ENCODE measurements at regions not wholly inside any gene's neighbourhood (a gene's known extent, or its start where the extent isn't known, plus 50 kb on each side); places are given as distances from the start of the nearest gene placed in this dataset.

GRCh38 chr1:38266197-38266520 lies 219.6 kb upstream of the POU3F1 start:
- no peak for TF ChIP-seq CTCF (IDR thresholded peaks at IDR 0.05; ENCODE audit: insufficient read depth, missing control alignments)
- no peak for FAIRE-seq

GRCh38 chr1:38265293-38266196 lies 219.0 kb upstream of the POU3F1 start:
- TF ChIP-seq CTCF (IDR thresholded peaks at IDR 0.05; ENCODE audit: insufficient read depth, missing control alignments): no peak
- FAIRE-seq (no peak), DNase-seq (ENCODE audit: insufficient read length, low spot score) (no peak)

More at GRCh38 chr1:38266197-38266520, 219.6 kb upstream of the POU3F1 start:
- no peak for DNase-seq (ENCODE audit: insufficient read length, low spot score)

- TF ChIP-seq CTCF (IDR thresholded peaks at IDR 0.05; ENCODE audit: insufficient read depth, missing control alignments): no peak
- FAIRE-seq (no peak), DNase-seq (ENCODE audit: insufficient read length, low spot score) (no peak)
These were observed 216.8 kb upstream of the POU3F1 start for GRCh38 chr1:38263438-38263837.

GRCh38 chr1:38261574-38261973 lies 215.0 kb upstream of the POU3F1 start:
- FAIRE-seq (no peak), DNase-seq (ENCODE audit: insufficient read length, low spot score) (no peak)
- TF ChIP-seq CTCF (IDR thresholded peaks at IDR 0.05; ENCODE audit: insufficient read depth, missing control alignments): no peak

GRCh38 chr1:38258085-38258627 lies 211.6 kb upstream of the POU3F1 start:
- no peak for TF ChIP-seq CTCF (IDR thresholded peaks at IDR 0.05; ENCODE audit: insufficient read depth, missing control alignments)
- DNase-seq (ENCODE audit: insufficient read length, low spot score): no peak
- FAIRE-seq: no peak

GRCh38 chr1:38257374-38257773 lies 210.8 kb upstream of the POU3F1 start:
- FAIRE-seq (no peak), DNase-seq (ENCODE audit: insufficient read length, low spot score) (no peak)
- TF ChIP-seq CTCF (IDR thresholded peaks at IDR 0.05; ENCODE audit: insufficient read depth, missing control alignments): no peak

- FAIRE-seq (no peak), DNase-seq (ENCODE audit: insufficient read length, low spot score) (no peak)
- no peak for TF ChIP-seq CTCF (IDR thresholded peaks at IDR 0.05; ENCODE audit: insufficient read depth, missing control alignments)
These were observed 209.5 kb upstream of the POU3F1 start for GRCh38 chr1:38256072-38256471.

Data from D721Med (cell line).